ENCODE measurements at regions not wholly inside any gene's neighbourhood (a gene's known extent, or its start where the extent isn't known, plus 50 kb on each side); places are given as distances from the start of the nearest gene placed in this dataset.

GRCh38 chr5:2399096-2399495 lies 352.4 kb downstream of the IRX2 start:
- H3K9ac ChIP-seq (replicated peaks; ENCODE audit: extremely low read depth, insufficient read depth, low read length) = no peak overlapping the region
- H3K36me3 ChIP-seq (ENCODE audit: control insufficient read depth in 2 of 2, extremely low read depth in 1 of 2, insufficient read depth in 2 of 2, low read length in 2 of 2) = no peaks in the 10 kb centered on the region
- FAIRE-seq (no peak), DNase-seq (ENCODE audit: low read depth, low spot score) (no peak)
- no peaks in the 10 kb centered on the region for H3K79me2 ChIP-seq (ENCODE audit: control insufficient read depth, insufficient read depth, low read length)
- dilution Hi-C loops (cut with MboI; ENCODE audit: extremely low pct_ligation_motif_present, low sequenced_read_pairs) (no loop called here), intact Hi-C loops (cut with micrococcal nuclease) (no loop called here)
- no peak overlapping the region for H3K4me2 ChIP-seq (ENCODE audit: insufficient read depth, low read length)
- no peak overlapping the region for H2AFZ ChIP-seq (ENCODE audit: low read depth, low read length)
- TF ChIP-seq MAX (IDR thresholded peaks at IDR 0.05; ENCODE audit: insufficient read depth, insufficient read length) (no peak), POLR2A (IDR thresholded peaks at IDR 0.05; ENCODE audit: low read depth, low read length) (no peak), MYC (IDR thresholded peaks at IDR 0.05; ENCODE audit: low read depth, low read length) (no peak), GATA2 (IDR thresholded peaks at IDR 0.05; ENCODE audit: insufficient read depth, insufficient read length, low read depth, low read length) (no peak), EZH2 (IDR thresholded peaks at IDR 0.05; ENCODE audit: borderline replicate concordance, low read depth, low read length, severe bottlenecking) (no peak), FOS (IDR thresholded peaks at IDR 0.05; ENCODE audit: borderline replicate concordance, insufficient read depth, low read length) (no peak), POLR2AphosphoS5 (IDR thresholded peaks at IDR 0.05; ENCODE audit: insufficient read depth, low read depth, low read length) (no peak), JUN (IDR thresholded peaks at IDR 0.05; ENCODE audit: borderline replicate concordance, insufficient read depth, insufficient read length, low read depth) (no peak), CTCF (IDR thresholded peaks at IDR 0.05; ENCODE audit: extremely low read depth in 1 of 2, insufficient read depth in 1 of 2, low read depth in 1 of 2, low read length in 2 of 2) (no peak)
- no peaks in the 10 kb centered on the region for H3K4me1 ChIP-seq (ENCODE audit: control insufficient read depth, extremely low read depth, insufficient read depth, low read length)
- no peak overlapping the region for H3K27ac ChIP-seq (ENCODE audit: insufficient read depth, low read depth, low read length)
- H3K4me3 ChIP-seq (replicated peaks in 1 of 3; ENCODE audit: insufficient read depth in 1 of 3, low read depth in 1 of 3, low read length in 3 of 3) = no peak overlapping the region
- H4K20me1 ChIP-seq (replicated peaks; ENCODE audit: control insufficient read depth, extremely low read depth, insufficient read depth, low read length) = no peaks in the 10 kb centered on the region
- ChIA-PET POLR2A (no interaction called here), CTCF (no interaction called here)
- no TSS peak for BruUV-seq (replicated peaks)
- H3K9me1 ChIP-seq (replicated peaks; ENCODE audit: control insufficient read depth, extremely low read depth, insufficient read depth, low read length) = no peaks in the 10 kb centered on the region
- peaks cover 5% of the 10 kb centered on the region for H3K9me3 ChIP-seq (replicated peaks; ENCODE audit: control insufficient read depth, insufficient read depth, low read length)
- H3K27me3 ChIP-seq (ENCODE audit: control insufficient read depth in 2 of 2, insufficient read depth in 2 of 2, low read length in 2 of 2) = no peaks in the 10 kb centered on the region

Data from endothelial cell of umbilical vein (primary cell).